Erythroblast (primary cell): ENCODE measurements at regions not wholly inside any gene's neighbourhood (a gene's known extent, or its start where the extent isn't known, plus 50 kb on each side); places are given as distances from the start of the nearest gene placed in this dataset.

Experiments
- GATA1 ChIP-seq: IDR thresholded peaks from 2 replicates; pipeline ENCODE4 v1.6.1; 2011; ENCODE audit warnings: low read depth, mild to moderate bottlenecking, control low read depth, low read length, moderate library complexity
- POLR2A ChIP-seq: IDR thresholded peaks from 2 replicates; pipeline ENCODE4 v1.6.1; 2011; ENCODE audit warnings: mild to moderate bottlenecking, low read length

DNA sequence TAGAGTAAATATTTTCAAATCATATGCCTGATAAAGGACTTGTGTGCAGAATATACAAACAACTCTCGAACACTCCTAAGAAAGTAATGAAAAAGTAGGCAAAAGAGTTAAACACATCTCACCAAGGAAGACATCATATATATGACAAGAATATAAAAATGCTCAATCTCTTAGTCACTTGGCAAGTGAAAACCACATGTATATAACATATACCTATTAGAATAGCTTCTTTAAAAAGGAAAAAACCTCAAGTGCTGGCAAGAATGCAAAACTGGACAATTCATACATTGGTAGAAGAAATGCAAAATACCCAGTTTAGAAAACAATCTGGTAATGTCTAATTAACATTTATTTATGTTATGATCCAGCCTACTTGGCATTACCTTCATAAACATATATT lies 146.6 kb upstream of the DGKB start:
- no peak for TF ChIP-seq POLR2A
- TF ChIP-seq GATA1 = no peak
